GM12872 (cell line): ENCODE measurements at regions not wholly inside any gene's neighbourhood (a gene's known extent, or its start where the extent isn't known, plus 50 kb on each side); places are given as distances from the start of the nearest gene placed in this dataset.
A peak's percentile ranks its signal among the peaks of the same experiment; 100 is the strongest.

ENCODE experiments used
- TF ChIP-seq, protein P1 (sequence below): IDR thresholded peaks from 3 replicates; pipeline ENCODE4 v1.5.1; 2011; ENCODE audit warnings: low read depth, mild to moderate bottlenecking, low read length, moderate library complexity; ENCODE audit not compliant: insufficient read depth

DNA sequence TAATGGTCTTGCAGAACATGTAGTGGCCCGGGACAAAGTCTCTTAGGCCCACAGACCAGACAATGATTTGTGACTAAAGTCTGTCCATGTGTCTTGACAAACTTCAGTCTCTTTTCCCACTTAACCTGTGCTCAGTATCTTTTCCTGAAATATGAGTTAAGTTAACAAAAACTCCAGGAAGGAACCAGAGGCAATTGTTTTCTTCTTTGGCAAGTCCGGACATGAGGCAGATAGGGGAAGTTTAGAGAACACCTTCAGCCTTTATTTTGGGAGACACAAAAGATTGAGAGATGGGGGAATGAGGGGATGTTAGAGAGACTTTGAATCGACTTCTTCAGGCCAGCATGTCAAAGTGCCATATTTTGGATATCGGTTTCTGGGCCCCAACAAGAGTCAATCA, 80.2 kb upstream of the FRMPD4 start:
- TF ChIP-seq, protein P1, sequence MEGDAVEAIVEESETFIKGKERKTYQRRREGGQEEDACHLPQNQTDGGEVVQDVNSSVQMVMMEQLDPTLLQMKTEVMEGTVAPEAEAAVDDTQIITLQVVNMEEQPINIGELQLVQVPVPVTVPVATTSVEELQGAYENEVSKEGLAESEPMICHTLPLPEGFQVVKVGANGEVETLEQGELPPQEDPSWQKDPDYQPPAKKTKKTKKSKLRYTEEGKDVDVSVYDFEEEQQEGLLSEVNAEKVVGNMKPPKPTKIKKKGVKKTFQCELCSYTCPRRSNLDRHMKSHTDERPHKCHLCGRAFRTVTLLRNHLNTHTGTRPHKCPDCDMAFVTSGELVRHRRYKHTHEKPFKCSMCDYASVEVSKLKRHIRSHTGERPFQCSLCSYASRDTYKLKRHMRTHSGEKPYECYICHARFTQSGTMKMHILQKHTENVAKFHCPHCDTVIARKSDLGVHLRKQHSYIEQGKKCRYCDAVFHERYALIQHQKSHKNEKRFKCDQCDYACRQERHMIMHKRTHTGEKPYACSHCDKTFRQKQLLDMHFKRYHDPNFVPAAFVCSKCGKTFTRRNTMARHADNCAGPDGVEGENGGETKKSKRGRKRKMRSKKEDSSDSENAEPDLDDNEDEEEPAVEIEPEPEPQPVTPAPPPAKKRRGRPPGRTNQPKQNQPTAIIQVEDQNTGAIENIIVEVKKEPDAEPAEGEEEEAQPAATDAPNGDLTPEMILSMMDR, result no peak

DNA sequence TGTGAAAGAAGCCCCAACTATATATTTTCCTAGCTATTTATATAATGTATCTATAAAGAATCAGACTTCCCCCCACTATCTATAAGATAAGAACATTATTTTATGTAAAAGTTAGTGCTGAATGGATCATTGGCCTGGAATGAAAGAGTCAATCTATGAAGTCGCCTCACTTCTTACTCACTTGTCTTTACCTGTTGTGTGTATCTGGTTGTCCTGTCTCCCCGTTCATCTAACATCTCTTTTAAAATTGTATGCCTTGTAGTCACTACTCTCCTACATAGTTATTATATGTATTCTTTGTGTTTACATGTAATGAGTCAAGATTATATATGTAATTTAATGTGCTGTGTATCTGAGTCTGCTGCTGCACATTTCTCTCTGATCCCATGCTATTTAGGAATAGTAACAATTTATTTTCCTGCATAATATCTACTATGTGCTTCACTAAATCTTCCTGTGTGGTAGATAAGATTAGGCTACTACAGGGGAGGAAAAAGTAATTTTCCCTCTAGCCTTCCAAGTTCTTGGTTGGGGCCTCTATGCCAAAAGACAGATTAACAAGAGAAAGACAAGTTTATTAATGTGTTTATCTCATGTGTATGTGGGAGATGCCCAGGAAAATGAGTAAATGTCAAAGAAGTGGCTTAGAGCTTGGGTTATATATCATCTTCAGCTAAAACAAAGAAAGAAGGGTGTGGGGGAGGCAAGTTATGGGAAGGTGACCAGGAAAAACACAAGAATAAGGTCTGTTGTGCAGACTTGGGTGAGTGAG, 77.6 kb upstream of the FRMPD4 start:
- TF ChIP-seq, protein P1, result no peak

DNA sequence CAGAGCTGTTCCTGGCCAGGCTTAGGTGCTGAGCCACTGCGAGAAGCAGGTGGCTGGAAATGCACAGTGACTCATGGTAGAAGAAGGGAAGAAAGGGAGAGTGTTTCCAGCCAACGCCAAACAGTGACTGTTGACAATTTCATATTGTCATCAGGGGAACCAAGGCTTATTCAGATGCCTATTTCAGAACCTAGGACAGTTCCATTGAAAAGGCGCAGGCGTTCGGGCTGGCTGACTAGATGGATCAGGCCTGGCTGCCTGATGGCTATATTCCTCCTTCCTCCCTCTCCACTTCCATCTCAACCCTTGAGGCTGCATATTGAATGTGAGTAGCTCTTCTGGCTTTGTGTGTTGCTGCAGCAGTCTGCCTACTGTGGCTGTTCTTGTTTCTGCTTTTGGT, 73.0 kb upstream of the FRMPD4 start:
- TF ChIP-seq, protein P1, result no peak

DNA sequence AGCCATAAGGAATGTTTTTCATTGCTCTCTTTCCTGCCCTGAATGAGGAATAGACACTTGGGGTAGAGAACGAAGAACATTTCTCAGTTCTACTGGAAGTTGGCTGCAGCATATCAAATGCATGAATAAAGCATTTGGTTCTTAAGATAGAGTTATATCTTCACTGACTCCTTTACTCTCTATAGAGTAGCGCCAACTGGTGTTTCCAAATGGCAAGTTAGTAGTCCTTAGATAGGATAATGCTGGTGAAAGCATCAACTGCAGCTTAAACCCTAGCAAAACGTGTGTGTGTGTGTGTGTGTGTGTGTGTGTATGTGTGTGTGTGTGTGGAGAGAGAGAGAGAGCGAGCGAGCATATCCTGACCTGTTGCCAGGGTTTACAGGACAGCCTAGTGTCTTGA, 62.2 kb upstream of the FRMPD4 start:
- TF ChIP-seq, protein P1, result no peak

DNA sequence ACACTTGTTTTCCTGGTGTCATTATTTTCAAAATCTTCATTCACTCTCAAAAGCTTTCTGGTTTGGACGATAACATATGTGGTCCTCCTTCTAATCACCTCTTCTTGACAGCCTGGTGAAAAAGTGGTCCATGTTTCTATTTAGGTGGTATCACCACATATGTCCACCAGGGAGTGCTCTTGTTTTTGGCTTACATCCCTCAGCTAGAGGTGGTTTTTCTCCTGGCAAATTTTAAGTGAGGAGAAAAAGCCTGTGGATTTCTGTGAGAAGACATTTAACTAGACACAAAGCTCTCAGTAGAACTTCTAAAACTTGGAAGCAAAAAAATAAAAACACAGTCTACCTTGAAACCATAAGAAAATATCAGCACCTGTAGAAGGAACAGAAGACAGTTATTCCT, 58.0 kb upstream of the FRMPD4 start:
- TF ChIP-seq, protein P1, result peak; percentile 49; the same call in 2 of the 3 replicates
